ENCODE measurements at regions not wholly inside any gene's neighbourhood (a gene's known extent, or its start where the extent isn't known, plus 50 kb on each side); places are given as distances from the start of the nearest gene placed in this dataset.
A peak's percentile ranks its signal among the peaks of the same experiment; 100 is the strongest.

DNA sequence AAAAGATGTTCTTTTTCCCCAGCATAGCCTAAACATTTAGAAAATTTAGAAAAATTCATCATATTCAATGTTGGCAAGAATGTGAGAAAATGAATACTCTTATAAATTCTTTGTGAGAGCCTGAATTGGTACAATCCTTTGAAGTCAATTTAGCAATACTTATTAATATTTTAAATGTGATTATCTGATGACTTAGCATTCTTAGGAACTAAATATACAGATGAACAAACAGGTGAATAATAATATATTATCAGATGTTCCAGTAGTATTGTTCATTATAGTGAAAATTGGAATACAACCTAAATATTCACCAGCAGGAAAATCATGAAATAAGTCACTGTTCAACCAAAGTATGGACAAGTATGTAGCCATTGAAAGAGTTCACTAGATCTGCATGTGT lies 55.5 kb upstream of the MEIS1 start:
- Histone ChIP-seq H4K91ac (ENCODE audit: insufficient read depth, low read depth, low read length) (no peak overlapping the region), H4K20me1 (ENCODE audit: insufficient read depth, low read length) (no peaks in the 10 kb centered on the region), H2BK5ac (ENCODE audit: low read depth, low read length, poor library complexity, severe bottlenecking) (no peak overlapping the region), H3K23ac (ENCODE audit: low read depth, low read length) (no peak overlapping the region), H3K14ac (replicated peaks; ENCODE audit: low read depth, low read length) (no peak overlapping the region), H2AK5ac (ENCODE audit: low read depth, low read length) (no peak overlapping the region), H4K5ac (ENCODE audit: low read depth, low read length) (no peak overlapping the region), H3K4ac (ENCODE audit: low read depth, low read length) (no peak overlapping the region), H3K4me2 (ENCODE audit: low read depth, low read length) (no peak overlapping the region), H3K18ac (ENCODE audit: low read depth, low read length) (no peak overlapping the region), H3K4me1 (ENCODE audit: control insufficient read depth, insufficient read depth, low read length) (no peaks in the 10 kb centered on the region), H3K36me3 (ENCODE audit: control insufficient read depth, insufficient read depth, low read length) (no peaks in the 10 kb centered on the region), H3K9me3 (ENCODE audit: control insufficient read depth, insufficient read depth, low read length) (no peaks in the 10 kb centered on the region), H3K9ac (ENCODE audit: low read depth, low read length) (no peak overlapping the region), H2AK9ac (replicated peaks; ENCODE audit: low read depth, low read length, poor library complexity) (no peak overlapping the region), H4K8ac (ENCODE audit: low read depth in 2 of 2, low read length in 2 of 2) (no peak overlapping the region), H2BK20ac (ENCODE audit: low read depth, low read length) (no peak overlapping the region), H3K27ac (ENCODE audit: insufficient read depth, low read length) (no peak overlapping the region), H3K56ac (ENCODE audit: extremely low read depth, insufficient read depth, low read length) (no peak overlapping the region), H2BK120ac (ENCODE audit: low read depth, low read length) (no peak overlapping the region), H3K27me3 (ENCODE audit: control insufficient read depth, insufficient read depth, low read length) (peaks cover 12% of the 10 kb centered on the region), H3K79me1 (ENCODE audit: low read depth in 1 of 2, low read length in 2 of 2) (no peaks in the 10 kb centered on the region), H3K9me1 (ENCODE audit: insufficient read depth, low read length) (no peaks in the 10 kb centered on the region), H2AFZ (replicated peaks; ENCODE audit: low read length, poor library complexity) (no peak overlapping the region), H3K4me3 (ENCODE audit: insufficient read depth, low read depth, low read length) (no peak overlapping the region), H2BK15ac (ENCODE audit: low read depth, low read length) (no peak overlapping the region)
- intact Hi-C loops (cut with micrococcal nuclease) (no loop called here), dilution Hi-C loops (cut with HindIII; ENCODE audit: low sequenced_read_pairs, unreplicated experiment) (no loop called here), in situ Hi-C loops (cut with MboI; ENCODE audit: low sequenced_read_pairs) (no loop called here)
- ChIA-PET POLR2A (ENCODE audit: unreplicated experiment) (no interaction called here), CTCF (interaction anchor here (0.6 kb wide), 1 partner anchor 39 kb away, joined by 3 read pairs; no protein-coding TSS in a partner anchor)
- ATAC-seq (ENCODE audit: low read depth) (no peak), DNase-seq (no peak)
- BruUV-seq (replicated peaks), result no TSS peak
- TF ChIP-seq MAZ (IDR thresholded peaks at IDR 0.05; ENCODE audit: borderline replicate concordance, low read depth, low read length) (no peak), USF2 (IDR thresholded peaks at IDR 0.05; ENCODE audit: low read depth, low read length) (no peak), CHD1 (IDR thresholded peaks at IDR 0.05; ENCODE audit: low read depth, low read length) (no peak), CEBPB (IDR thresholded peaks at IDR 0.05; ENCODE audit: low read depth, low read length) (no peak), MAFK (IDR thresholded peaks at IDR 0.05; ENCODE audit: low read depth, low read length) (peak; percentile 53; the same call in 1 of the 2 replicates)

Data from IMR-90 (cell line).